ENCODE measurements at regions not wholly inside any gene's neighbourhood (a gene's known extent, or its start where the extent isn't known, plus 50 kb on each side); places are given as distances from the start of the nearest gene placed in this dataset.
"Not testable (repeated sequence)": the region's sequence is repeated elsewhere in the genome, so short reads cannot be mapped to it uniquely, and the experiment has no call there.

DNA sequence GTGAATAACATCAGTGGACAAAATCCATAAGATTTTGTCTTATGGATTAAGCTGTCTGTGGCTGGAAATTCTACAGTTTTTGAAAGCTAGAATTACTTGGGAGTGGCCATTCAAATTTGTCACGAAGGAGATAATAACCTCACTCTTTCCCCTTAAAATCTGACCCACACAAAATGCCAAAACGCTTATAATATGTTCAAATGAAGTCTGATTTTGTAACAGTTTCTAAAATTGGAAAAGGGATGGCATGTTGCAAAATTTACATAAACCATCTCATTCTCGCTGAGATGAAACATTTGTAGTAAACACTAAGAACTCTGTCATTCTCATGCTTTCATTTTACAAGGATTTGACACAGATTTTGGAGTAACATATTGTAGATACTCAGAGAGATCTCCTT, 112.7 kb downstream of the GJA1 start:
- DNase-seq, result peak; percentile 13 to 14

DNA sequence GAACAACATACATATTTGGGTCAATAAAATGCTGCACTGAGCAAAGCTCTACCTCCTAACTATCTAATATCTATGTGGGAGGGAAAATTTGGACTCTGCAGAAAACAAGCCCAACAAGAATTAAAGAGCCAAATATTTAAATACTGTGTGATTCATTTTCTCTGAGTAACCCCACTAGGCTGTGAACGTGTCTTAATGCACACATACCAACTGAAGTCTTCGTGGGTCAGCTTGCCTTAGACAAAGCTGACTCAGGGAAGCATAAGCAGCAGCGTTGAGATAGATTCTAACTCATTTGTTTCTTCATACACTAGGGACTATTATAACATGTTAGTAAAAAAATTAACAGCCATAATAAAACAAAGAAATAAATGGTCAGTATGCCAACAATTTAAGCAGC, 114.3 kb downstream of the GJA1 start:
- no peak for DNase-seq

DNA sequence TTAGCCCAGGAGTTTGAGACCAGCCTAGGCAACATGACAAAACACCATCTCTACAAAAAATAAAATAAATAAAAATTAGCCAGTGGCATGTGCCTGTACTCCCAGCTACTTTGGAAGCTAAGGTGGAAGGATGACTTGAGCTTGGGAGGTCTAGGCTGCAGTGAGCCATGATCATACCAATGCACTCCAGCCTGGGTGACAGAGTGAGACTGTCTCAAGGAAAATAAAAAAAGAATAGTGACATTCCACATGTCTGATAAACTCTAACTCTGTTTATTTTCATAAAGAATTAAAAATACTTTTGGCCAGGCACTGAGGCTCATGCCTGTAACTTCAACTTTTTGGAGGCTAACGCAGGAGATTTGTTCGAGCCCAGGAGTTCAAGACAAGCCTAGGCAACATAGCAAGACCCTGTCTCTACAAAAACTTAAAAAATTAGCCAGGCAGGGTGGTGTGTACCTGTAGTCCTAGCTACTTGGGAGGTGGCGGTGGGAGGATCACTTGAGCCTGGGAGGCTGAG, 115.1 kb downstream of the GJA1 start:
- DNase-seq, result no peak

DNA sequence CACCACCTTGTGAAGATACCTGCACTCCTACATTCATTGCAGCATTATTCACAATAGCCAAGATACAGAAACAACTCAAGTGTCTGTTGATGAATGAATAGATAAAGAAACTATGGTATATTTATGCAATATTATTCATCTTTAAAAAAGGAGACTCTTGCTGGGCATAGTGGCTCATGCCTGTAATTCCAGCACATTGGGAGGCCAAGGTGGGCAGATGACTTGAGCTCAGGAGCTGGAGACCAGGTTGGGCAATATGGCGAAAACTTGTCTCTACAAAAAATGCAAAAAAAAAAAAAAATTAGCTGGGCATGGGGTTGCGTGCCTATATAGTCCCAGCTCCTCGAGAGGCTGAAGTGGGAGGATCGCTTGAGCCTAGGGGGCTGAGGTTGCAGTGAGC, 119.8 kb downstream of the GJA1 start:
- no peak for DNase-seq

DNA sequence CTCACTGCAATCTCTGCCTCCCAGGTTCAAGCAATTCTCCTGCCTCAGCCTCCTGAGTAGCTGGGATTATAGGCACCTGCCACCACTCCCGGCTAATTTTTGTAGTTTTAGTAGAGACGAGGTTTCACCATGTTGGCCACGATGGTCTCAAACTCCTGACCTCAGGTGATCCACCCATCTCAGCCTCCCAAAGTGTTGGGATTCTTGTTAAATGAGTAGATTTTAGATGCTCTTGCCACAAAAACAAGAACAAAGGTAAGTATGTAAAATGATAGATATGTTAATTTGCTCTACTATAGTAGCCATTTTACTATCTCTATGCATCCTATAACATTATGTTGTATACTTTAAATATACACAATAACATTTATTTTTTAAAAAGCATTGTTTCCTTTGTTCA, 120.7 kb downstream of the GJA1 start:
- DNase-seq, result not testable (repeated sequence)

DNA sequence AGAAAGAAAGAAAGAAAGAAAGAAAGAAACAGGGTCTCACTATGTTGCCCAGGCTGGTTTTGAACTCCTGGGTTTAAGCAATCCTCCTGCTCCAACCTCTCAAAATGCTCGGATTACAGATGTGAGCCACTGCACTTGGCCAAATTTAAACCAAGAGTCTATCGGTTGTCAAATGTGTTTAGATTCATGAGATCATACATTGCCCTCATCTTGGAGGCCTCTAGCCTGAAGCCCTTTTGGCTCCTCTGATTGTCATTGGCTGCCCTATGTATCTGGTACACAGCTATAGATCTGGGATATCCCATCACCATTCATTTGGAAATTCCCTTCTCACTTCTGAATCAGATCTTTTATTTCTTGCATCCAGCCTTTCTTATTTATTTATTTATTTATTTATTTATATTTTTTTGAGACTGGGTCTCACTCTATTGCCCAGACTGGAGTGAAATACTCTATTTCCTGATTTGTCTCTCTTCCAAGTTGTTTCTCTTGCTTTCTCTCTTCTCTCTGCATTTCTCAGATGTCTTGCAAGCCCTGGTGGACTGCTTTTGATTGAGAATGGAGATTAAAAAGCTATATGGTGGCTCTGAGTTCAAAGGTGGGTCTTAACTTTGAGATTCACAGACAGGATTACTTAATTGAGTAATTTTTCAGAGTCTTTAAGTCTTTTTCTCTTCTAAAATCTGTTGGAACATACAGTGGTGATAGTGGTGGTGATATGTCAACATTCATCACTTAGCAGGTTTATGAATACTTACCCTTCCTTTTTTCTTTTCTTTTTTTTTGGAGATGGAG, 121.9 kb downstream of the GJA1 start:
- DNase-seq, result no peak

DNA sequence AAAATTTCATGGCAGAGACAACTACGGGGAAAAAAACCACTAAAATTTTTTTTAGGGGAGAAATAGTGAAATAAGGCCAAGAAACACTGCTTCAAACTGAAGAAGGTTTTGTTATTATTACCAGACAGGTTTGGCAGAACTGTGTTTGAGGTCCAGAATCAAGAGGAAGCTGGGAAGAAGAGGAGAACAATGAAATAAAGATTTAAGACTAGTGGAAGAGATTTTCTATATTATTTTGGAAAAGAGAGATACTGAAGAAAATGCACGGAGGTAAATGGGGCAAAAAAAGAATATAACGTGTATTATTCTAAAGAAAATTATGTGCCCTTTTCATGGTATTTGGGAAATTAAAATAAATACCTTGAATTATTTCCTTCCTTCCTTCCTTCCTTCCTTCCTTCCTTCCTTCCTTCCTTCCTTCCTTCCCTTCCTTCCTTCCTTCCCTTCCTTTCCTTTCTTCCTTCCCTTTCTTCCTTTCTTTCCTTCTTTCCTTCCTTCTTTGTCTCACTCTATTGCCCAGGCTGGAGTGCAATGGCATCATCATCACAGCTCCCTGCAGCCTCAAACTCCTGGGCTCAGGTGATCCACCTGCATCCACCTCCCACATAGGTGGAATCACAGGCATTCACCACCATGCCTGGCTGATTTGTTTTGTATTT, 124.3 kb downstream of the GJA1 start:
- no peak for DNase-seq

DNA sequence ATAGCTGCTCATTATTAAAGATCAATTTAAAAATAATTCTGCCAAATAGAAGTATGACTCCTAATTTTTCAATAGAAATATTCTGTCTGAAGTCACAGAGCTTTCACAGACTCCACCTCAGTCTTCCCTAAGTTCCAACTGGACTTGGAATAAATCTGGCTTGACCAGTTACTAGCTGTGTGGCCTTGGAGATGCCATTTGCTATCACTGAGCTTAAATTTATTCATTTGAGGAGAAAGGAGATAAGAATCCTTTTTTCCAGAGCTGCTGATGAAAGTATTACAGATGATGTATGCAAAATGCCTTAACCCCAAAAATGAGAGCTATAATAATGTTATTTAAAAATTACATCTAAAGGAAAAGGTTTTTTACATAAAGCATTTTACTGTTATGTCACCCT, 125.0 kb downstream of the GJA1 start:
- no peak for DNase-seq

DNA sequence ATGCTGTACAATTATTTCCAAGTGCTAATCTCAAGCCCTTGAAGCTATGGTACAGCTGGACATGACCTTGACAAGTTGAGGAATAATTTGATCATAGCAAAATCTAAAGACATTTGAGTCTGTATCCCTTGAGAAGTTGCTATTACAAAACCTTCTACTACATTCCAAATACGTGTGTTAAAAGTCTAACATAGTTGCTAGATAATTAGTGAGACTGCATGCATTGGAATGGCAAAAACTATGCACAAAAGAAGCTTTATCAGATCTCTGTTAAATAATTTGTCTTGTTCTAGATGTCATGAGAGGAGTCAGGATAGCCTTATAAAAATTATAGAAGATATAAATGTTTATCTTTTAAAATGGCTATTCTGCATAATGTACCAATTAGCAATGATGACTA, 127.8 kb downstream of the GJA1 start:
- no peak for DNase-seq

DNA sequence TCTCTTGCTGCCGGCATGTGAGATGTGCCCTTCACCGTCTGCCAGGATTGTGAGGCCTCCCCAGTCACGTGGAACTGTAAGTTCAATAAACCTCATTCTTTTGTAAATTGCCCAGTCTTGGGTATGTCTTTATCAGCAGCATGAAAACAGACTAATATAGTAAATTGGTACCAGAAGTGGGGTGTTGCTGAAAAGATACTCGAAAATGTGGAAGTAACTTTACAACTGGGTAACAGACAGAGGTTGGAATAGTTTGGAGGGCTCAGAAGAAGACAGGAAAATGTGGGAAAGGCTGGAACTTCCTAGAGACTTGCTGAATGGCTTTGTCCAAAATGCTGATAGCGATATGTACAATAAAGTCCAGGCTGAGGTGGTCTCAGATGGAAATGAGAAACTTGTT, 129.1 kb downstream of the GJA1 start:
- not testable (repeated sequence) for DNase-seq

DNA sequence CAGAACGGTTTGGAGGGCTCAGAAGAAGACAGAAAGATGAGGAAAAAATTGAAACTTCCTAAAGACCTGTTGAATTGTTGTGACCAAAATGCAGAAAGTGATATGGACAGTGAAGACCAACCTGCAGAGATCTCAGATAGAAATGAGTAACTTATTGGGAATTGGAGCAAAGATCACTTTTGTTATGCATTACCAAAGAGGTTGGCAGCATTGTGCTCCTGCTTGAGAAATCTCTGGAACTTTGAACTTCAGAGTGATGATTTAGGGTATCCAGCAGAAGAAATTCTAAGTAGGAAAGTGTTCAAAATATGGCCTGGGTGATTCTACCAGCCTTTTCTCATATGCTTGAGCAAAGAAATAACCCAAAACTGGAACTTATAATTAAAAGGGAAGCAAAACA, 136.0 kb downstream of the GJA1 start:
- DNase-seq, result no peak

DNA sequence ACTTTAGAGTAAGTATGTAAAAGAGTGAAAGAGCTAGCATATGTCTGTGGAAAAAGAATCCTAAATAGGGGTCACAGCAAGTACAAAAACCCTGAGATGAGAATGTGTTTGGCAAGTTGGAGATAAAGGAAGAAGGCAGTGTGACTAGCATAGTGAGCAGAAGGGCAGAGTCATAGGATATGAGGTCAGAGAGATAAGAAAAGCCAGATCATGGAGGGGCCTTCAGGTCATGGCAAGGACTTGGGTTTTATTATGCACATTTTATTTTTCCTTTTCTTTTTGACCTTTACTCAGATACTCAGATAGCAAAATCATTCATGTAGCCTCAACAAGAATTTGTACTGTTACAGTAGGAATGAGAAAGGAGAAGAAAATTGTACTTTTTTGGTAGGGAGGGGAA, 138.0 kb downstream of the GJA1 start:
- DNase-seq, result no peak

DNA sequence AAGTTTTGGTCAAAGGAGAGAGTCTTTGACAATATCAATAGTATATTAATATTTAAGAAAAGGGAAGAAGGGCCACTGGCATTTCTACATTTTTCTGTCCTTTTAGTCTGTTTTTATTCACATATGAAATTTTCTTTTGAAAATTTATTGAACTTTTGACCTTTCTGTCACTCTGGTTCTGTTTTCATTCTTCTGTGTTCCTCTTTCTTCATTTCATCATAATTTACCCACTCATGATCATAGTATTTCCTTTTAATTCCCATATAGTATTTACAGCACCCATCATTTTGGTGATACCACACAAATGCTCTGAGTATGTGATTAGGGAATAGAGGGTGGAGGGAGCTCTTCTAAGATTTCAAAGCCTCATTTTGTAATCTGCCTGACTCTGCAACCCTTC, 142.8 kb downstream of the GJA1 start:
- DNase-seq, result no peak

DNA sequence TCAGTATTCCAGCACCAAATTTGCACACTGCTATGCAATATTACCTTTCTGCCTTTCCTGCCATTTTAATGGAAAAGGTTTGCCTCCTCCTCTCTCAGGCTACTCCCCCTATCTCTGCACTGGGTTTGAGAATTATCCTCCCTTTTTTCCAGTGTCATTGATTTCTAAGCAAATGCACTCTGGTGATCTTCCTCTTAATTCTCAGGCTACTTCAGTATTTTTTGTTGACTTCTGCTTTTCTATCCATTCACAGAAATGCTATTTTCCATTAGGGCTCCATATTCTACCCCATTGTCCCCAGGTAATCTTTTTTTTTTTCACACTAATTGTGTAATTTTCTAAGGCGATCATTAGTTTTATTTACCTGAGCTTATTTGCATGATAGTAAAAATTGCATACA, 144.0 kb downstream of the GJA1 start:
- no peak for DNase-seq

DNA sequence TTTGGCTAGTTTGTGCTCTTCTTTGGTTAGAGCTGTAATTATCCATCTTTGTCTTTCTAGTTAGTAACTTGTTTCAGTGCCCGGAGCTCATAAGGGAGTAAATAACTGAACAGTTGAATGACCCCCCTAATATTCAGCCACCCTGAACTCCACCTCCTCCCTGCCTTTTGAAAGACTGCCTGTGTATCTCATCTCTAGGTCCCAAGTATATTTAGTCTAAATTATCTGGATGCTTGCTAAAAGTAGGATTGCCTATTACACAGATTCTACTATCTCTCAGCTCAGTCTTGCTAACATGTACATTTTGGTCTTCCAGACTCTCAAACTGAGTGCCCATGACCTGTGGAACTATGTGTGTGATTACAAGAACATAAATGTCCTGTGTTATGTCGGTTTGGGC, 145.9 kb downstream of the GJA1 start:
- no peak for DNase-seq

DNA sequence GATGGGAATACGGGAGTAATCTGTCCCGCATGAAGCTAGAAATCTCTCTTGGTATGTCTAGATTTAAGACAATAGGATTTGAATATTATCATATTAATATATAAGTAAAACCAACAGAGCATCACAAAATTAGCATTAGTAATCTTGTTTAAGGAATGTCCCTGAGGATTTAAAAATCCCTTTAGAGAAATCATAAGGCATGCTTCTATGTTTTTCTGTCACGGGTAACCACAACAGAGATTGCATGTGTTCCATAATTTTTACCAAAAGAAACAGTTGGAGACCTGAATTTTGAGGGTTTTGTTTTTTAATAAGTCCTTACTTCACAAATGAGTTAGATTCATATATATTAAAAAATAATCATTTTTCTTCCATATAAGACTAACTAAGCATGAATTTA, 146.8 kb downstream of the GJA1 start:
- DNase-seq, result no peak

DNA sequence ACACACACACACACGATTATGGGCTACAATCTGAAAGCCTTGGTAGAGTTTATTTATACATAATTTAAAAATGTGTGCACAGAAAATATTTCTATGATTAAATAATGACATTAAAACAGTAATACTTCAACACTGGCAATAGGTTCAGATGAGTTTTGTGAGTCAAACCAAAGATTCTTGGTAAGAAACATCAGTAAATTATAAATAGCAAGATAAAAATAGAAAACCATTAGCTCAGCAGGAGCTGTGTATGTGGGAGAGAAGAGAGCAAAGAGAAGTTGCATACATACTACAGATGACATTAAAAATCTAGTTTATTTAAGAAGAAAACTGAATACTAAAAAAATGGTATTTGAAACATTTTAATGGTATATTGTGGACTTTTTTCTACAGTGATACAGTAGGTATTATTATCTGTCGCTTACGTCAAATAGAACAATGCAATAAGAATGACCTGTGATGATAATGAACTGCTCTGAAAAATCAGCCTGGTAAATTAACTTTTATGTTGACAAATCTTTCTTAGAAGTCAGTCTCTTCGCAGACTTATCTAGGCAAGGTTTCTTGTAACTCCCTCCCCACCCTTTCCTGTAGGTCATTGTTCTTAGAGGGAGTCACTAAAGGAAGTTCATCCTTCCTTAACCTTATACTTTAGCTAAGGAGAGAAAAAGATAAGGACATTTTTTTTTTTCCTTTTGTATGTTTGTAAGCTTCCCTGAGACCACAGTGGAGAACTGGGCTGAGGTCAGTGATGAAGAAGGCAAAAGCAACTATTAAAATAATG, 149.3 kb downstream of the GJA1 start:
- no peak for DNase-seq

DNA sequence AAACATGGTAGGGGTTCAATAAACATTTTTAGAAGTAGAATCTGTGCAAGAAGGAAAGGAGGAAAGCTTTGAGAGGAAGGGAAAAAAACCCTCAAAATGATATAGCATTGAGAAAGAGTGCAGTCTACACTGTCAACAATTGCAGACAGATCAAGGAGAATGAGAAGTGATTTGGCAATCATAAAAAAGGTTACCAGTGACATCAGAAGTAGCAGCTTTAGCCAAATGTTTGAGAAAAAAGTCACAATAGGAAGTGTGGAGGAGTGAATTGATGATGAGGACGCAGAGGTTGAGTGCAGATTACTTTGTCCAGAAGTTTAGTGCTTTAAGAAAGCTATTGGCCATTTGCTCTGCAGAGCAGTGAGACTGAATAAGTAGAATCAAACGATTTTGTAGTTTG, 155.0 kb downstream of the GJA1 start:
- DNase-seq, result no peak

DNA sequence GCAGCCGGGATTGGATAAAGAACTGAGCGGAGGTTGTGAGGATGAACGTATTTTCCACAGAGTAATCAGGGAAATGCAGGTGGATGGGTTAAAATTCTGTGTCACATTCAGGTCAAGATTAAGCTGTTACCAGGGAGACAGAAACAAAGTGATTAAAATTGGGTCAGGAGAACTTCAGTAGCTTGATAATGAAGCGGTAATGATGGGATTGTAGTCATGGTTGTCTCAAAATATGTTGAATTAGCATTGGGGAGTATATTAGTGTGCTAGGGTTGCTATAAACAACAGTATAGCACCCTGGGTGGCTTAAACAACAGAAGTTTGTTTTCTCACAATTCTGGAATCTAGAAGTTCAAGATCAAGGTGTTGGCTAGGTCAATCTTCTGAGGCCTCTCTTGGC, 155.5 kb downstream of the GJA1 start:
- no peak for DNase-seq

DNA sequence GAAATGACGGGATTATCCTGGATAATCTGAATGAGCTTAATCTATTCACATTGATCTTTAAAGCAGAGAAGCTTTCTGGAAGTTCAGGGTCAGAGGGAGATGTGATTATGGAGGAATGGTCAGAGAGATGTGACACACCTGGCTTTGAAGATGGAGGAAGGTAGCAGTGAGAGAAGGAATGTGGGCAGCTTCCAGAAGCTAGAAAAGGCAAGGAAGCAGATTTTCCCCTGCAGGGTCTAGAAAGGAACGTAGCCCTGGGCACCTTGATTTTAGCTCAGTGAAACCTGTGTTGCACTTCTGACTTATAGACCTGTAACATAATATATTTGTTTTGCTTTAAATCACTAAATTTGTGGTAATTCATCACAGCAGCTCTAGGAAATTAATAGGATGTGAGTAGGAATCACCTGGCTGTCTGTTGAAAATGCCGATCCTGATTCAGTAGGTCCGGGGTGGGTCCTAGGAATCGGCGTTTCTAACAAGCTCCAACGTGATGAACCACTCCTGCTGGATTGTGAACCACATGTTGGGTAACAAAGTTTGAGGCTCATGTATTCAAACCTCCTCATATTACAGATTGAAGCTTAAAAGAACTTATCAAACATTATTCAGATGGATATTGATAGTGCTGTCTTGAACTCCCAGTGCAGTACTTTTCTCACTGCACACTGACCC, 157.0 kb downstream of the GJA1 start:
- DNase-seq, result no peak

DNA sequence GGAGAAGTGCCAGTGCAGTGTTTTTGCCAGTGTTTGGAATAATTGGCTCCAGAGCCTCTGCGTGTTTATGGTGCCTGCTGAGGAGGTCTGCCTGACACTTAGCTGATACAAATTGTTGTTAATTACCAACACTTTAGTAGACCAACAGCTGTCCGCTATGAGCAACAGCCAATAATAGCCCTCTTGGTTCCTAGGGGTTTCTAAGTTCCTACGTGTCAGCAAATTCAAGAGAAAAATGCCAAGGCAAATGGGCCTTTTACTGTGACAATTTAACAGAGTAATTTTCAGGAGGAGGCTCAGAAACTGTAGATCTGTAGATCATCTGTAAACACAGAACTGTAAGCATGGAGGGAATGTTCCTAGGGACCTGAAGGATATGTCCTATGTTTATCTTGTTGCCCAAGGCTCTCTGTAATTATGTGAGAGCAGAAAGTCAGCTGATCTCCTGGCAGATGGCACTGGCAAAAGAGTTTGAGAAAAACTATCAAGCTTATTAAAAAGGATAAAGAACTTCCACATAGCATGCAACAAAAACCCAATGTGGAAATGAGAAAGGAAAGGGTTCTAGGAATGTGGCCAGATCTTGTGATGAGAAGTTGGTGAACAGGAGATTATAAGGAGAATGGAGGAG, 157.7 kb downstream of the GJA1 start:
- peak in 1 of 2 donors; percentile 40 for DNase-seq

DNA sequence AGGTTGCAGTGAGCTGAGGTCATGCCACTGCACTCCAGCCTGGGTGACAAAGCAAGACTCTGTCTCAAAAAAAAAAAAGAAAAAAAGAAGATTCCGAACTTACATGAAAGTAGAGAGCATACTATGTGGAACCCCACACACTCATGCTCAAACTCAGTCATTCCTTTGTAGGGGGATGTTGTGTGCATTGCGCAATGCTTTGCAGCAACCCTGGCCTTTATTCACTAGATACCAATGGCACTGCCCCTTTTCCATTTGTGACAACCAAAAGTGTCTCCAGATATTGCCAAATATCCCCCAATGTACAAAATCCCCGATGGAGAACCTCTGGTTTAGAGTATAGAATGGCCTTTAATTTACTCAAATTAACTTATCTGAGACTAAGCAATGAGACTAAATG, 158.6 kb downstream of the GJA1 start:
- DNase-seq, result no peak

Data from right lung (tissue), 2 donors.